CD4-positive, alpha-beta T cell treated with Interleukin-4 for 4 hours (primary cell): ENCODE measurements at regions not wholly inside any gene's neighbourhood (a gene's known extent, or its start where the extent isn't known, plus 50 kb on each side); places are given as distances from the start of the nearest gene placed in this dataset.

ENCODE experiments used
- DNase-seq: peaks from one replicate; pipeline ENCODE4 v3.0.0-alpha.2; 2020

DNA sequence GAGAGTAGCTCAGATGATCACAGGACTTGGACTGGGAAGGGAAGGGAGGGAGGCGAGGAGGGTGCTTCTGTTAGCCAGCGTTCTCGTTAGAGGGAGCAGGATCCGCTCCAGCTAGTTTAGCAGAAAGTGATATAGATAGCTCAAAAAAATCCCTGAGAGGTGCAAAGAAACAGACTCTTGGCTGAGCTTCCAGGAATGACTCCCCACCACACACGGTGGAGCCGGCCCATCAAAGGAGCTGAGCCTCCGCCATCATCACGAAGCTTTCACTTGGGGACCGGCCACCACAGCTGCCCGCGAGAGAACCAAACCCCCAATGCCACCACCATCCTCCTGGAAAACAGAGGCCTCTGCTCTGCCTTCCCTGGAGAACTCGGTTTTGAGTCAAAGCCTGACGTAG lies 124.6 kb upstream of the BCL2L14 start:
- no peak for DNase-seq

DNA sequence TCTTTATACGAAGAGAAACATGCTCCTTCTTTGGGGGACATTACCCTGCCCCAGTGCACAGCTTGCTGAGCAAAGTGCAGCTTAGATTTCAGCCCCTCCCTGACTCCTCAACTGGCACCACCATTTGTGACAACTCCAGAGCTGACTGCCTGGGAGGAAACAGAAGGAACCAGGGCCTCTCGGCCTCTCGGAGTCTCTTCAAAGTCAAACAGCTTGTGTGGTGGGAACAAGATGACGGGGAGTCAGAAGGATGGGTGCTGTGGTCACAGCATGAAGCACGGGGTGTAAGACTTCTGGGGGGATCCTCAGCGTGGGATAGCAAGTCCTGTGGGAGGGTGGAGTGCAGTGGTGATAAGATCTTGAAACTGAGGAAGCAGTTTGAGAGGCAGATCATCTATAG lies 123.5 kb upstream of the BCL2L14 start:
- DNase-seq = no peak

DNA sequence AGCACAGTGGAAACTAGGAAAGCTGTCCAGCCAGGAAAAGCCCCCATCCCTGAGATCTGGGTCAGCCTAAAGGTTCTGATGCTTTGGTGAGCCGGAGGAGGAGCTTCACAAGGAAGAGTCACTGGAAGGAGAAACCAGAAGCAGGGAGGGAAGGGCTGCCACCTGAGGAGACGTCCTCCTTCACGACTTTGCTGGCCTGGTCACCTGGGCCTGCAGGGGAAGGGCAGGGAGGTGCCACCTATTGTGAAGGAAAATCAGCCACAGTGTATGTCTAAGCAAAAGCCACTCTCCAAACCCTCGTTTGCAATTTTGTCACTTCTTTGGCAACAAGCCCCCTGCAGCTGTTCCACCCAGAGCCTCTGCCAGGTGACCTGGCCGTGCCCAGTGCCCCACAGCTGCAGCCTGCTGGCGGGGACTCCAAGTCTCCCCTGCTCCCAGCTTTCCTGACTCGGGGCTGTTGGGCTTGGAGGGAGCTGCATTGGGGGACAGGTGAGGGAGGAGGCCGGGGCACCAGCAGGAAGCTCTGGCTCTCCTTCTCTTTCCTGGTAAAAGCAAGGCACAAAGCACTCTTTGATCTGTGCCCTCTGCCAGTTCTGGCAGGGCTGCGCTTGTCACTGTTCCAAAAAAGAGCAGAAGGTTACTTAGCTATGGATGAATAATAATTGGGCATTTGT lies 120.9 kb upstream of the BCL2L14 start:
- DNase-seq = no peak

DNA sequence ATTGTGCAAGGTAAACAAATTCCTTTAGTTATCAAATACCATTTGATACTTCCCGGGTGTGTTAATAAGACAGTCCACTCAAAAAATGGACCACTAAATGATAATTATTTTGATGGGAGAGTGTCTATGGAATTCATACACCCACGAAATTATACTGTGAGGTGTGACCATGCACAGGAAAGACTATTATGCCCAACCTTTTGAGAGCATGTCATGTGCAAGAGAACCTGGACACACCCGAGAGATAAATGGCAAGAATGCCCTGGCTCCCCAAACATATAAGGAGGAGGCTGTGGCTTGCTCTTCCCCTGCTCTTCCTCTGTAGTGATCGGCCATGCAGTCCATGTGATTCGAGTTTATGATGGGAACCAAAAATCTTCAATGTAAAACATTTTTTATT lies 119.5 kb upstream of the BCL2L14 start:
- no peak for DNase-seq

DNA sequence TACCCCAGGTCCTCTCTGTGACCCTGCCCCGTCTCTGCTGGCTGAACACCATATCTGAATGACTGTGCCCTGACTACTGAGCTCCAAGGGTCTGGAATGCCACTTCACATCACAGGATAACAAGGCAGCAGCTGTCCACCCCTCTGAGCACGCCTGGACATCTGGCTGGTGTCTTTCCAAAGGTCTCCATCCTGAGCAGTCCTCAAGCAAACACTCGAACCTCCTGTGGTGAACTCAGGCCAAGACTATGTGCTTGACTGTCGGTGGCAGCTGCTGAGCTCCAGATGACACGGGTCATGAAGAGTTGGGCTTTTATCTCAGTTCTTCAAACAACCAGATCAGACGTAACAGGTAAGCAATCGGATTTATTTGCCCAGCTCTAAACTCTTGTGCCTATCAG lies 117.2 kb upstream of the BCL2L14 start:
- no peak for DNase-seq

DNA sequence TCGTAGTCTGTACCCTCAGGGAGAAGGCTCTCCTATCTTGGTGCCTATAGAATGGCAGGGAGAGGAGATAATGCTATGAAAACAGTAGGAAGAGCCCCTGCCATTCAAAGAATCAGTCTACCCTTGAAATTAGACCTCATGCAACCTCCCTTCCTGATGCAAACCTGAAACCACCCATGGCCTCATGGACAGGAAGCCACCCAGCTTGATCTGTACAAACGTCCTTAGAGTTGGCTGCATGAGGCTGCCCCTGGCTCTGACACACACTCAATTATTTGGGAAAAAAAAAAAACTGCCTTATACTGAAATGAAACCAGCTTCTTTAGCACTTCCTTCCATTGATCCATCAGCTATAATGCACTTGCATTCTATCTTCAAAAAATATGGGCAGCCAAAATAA lies 116.6 kb upstream of the BCL2L14 start:
- DNase-seq = no peak

DNA sequence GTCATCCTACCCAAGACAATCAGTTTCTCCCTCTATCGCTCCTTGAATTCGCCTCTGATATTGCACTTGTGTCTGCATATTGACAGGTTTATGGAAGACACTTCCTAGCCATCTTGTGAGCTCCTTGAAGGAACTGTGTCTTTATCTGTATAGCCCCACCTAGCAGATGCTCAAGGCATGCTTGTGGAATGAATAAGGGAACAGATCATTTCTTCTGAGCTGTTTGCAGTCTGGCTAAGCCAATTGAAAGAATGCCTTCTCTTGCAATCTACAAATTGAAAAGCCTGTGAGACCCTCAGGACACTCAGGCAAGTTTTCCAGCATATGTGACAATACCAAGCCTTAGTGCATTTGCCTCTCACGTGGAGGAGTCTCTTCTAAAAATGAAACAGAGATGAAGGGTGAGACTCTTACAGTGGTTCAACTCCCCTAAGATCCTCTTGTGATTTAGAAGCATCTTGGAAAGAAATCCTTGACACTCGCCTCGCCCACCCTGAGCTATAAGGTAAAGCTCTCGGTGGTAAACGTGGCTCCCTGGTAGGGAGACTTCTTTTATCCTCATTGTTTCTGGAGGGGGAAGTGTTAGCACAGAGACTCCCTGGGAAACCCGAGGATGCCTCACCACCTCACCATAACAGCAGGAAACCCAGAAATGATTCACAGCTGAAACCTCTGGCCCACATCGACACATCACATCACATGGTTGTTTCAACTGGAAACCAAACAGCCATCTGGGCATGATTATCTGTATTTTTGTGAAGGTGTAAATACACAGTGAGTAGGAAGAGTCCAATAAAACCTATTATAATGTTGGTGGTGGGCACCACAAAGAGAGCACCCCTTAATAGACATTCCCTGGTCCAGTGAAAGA lies 112.3 kb upstream of the BCL2L14 start:
- peak; percentile 43 for DNase-seq

DNA sequence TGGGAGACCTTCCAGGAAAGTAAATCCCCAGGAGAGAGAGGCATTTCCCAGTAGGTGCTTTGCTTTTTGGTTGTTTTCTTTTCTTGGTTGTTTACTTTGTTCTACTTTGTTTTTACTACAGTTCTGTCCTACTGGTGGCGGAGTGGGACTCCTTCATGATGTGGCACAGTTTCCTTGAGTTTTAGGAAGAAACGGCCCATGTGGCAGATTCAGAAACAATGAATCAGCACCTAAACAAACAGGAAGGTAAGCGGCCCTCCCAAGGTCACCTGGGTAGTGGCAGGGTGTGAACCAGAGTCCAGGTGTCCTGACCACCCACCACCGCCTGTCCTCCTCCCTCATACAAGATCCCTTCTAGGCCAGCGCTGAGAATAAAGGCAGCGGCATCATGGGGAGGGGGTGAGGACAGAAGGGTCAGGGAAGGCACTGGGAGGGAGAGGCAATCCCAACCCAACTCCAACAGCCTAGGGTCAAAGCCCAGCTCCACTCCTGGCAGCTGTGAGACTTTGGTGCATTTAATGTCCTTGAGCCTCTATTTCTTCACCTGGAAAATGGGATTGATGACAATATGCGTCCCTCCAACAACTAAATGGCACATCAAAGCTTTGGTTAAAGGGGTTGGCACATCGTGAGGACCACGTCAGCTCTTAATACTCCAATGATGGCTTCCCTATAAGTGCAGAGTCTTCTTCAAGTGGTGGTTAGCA lies 111.5 kb upstream of the BCL2L14 start:
- no peak for DNase-seq

DNA sequence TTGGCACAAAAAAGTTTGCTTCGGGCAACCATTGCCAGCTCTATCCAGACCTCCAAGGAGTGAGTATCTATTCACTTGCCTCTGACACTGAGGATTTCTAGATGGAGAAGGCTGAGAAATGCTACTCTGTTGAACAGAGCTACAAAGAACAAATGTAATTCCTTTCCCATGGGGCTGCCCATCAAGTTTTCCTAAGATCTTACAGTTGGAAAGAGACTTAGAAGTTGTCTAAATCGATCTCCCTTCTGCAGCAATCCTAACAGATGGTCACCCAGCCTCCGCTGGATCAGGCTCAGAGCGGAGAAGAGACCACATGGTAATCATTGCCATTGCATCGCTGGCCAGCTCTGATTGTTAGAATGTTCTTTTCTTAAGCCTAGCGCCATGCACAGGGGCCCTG lies 110.1 kb upstream of the BCL2L14 start:
- no peak for DNase-seq

DNA sequence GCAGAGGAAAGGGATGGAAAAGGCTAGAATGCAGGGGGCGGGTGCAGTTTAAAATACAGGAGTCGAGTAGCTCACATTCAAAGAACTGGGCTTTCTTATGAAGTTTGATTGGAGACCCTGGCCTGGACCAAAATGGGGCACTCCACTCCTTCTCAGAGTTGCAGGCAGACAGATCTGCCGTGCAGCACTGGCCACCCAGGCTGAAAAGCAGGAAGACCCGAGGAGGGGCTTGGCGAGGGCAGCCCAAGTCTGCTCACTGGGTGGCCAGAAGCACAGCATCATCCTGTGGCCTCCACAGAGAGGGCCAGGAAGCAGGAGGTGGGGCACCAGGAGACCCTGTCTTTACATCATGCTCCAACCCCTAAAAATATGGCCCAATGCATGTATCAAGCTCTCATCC lies 109.1 kb upstream of the BCL2L14 start:
- DNase-seq = no peak

DNA sequence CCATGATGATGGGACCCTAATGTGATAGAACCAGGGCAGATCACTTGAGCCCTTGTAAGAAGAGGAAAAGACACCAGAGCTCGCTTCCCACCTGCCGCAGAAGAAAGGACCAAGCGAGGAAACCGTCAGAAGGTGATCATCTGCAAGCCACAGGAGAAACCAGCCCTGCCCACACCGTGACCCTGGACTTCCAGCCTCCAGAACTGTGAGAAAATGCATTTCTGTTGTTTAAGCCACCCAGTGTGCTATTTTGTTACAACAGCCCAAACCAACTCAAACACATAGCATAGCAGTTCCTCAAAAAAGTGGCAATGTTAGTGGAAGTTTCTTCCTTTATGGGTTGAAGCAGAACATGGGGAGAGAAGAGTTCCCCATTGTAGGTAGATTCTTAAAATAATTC lies 107.9 kb upstream of the BCL2L14 start:
- DNase-seq = no peak

DNA sequence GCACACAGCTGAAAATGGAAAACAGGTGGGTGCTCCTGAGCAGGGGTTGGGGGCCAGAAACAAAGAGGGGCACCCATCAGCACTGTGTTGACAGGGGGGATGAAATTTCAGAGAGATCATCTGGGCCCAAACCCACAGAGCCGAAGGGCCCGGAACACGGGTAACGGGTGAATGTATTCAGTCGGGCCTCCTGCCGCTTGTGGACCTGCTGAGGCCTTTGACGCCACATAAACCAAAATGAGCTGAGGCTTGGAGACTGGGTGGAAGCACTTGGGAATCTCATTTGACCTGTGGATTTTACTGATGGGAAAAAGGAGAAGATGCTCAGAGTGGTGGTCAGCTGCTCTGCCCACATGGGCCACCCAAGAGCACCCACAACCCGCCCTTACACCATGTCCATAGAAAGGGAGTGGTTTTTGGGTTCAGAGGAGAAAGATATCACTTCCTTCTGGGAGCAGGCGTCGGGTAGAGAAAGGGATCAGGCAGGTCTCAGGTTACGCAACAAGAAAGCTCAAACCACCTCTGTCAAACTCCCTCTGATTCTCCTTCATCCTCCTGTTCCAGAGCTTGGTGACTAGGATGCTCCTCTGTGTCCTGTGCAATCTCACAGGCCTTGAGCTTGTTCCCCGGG lies 106.8 kb upstream of the BCL2L14 start:
- no peak for DNase-seq

DNA sequence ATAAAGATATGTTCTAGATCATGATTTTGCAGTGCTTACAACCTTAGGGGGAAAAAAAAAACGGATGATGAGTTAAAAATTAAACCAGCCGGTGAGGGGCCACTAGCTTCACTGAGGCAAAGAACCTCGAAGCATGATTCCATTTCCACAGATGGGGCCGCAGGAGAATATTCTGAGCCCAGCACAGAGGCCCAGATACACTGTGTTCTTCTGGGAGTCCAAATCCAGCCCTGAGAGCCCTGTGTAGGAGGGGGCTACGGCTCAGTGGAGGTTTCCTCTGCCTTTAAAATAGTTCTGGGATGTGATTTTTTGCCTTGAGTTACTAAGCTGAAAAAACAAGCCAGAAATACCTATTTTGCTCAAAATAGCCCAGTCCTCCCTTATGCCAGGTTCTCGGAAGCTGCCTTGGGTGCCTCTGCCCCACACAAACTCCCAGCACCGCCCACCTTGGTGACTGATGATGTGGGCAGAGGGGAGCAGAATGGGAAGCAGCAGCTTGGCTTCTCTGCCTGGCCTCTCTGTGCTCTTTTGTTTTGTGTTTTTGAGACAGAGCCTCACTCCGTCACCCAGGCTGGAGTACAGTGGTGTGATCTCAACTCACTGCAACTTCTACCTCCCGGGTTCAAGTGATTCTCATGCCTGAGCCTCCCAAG lies 105.4 kb upstream of the BCL2L14 start:
- no peak for DNase-seq

DNA sequence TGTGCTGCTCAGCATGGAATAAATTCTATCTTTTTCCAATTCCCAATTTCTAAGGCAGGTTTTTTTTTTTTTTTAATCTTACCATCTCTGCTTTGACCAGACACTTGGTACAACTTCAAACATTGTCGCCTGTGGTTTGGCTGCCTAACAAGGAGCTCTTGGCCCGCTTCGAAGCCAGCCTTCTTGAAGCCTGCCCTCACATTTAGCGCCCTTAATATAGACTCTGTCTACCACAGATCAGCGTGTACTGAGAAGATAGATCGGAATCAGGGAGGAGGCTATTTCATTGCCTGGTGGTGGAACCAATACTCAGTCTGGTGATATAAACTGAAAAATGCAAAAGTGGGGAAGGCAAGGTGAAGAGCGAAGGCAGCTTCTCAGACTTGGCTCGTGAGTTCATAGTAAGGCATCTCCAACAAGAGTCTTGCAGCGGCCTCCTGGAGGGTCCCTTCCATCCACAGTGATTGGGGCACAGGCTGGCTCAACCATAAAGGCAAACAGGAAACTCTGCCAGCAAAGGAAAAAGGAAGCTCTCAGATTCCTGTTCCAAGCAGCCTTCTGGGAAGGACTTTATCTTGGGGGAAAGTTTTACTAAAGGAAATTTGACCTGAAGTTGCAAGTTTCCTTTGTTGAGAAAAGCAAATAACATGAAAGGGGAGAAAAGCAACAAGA lies 103.2 kb upstream of the BCL2L14 start:
- no peak for DNase-seq

DNA sequence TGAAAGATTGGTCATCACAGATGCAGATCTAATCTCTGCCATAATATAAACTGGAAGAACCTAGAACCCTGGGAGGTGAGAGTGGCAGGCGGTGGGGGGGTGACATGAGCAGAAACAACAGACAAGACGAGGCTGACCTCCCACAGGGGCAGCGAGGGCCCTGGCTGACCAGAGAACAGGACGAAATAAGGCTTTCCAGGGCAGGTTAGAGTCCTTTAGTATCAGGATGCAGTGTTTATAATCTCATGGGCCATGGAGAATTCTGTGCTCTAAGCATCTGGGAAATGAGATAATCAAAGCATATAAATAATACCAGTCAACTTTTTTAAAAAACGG lies 102.7 kb upstream of the BCL2L14 start:
- no peak for DNase-seq

DNA sequence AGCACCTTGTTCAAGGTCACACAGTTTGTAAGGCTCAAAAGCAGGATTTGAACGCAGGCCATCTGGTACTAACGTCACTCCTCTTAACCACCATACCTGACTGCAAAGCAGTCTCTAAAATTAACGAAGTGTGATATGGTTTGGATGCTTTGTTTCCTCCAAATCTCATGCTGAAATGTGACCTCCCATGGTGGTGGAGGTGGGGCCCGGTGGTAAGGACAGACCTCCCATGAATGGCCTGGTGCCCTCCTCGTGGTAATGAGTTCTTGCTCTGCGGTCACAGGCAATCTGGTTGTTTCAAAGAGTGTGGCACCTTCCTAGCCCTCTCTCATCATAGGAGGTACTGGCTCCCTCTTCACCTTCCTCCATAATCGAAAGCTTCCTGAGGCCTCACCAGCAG lies 102.2 kb upstream of the BCL2L14 start:
- no peak for DNase-seq

DNA sequence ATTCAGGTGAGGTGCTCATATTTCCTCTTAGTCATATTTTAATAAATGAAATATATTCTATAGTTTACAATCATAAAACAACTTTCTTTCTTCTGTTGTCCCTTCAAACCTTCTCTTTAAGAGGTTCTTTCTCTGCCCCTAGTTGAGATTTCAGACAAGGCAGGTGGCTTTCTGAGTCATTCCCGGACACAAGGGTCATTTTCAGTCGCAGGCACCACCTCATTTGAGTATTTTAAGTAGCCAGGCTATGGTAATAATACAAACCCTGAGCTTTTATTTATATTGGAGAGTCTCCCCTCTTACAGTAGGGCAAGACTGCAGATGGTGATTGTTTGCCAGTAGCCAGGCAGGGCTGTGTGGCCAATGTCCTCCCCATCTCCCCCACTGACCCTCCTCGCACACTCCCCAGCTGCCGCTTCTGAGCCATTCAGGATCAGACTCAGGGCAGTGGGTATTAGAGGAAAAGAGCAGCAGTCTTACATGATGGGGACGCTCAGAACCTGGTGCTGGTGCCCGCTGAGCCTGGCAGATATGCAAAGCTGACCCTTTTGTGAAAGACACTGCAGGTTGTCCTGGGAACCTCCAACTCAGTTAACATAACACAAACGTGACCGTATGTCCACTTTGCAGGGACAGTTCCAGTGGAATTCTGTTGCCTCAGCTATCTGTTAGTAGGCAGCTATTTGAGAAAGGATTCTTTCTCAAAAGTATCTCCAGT lies 101.1 kb upstream of the BCL2L14 start:
- no peak for DNase-seq

DNA sequence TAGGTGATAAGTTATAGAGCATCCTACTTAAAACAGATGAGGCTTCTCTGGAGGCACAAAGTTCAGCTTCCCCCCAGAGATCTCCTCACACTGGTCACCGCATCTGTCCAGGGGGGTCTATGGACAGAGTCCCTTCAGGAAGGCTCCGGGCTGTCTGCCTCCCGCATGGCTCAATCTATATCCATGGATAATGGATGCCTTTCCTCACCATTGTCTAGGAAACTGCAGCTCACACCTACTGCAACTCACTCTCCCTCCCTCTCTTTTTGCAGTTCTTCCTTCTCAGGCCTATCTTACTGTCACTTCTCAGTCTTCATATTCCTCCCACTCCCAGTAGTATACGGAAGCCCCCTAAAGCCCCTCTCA lies 100.6 kb upstream of the BCL2L14 start:
- DNase-seq = no peak

DNA sequence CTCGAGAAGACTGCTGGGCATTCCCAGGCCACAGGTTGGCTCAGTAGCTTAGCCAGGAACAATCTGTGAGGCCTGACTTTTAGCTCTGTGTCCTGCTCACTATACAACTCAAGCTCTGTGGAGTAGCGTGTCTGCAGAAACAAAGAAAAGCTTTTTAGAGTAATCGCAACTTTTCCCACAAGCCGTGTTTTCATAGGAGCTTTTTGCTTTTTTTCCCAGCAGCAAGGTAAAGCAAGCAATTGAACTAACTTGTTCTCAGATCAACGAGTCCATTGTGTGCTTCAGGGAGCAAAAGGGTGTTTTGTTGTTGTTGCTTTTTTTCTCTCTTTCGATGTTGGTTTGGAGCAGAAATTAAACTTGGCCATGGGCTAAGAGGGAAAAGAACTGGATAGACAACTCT lies 97.3 kb upstream of the BCL2L14 start:
- DNase-seq = no peak

DNA sequence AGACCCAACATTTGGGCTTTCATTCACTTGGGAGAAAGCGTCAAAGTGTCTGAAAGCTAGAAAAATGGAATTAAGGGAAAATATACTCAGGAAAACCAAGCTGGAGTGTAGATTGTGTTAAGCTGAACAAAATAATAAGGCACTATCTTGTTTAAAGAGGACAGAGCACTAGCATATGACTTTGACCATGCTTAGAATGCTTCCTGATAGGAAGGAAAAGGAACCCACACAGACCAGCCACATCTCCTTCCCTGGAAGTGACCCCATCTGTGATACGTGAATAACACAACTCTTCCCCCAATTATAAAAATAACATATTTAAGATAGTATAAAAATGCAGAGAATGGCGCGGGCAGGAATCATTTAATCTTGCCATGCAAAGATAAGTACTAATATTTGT lies 94.7 kb upstream of the BCL2L14 start:
- DNase-seq = no peak

DNA sequence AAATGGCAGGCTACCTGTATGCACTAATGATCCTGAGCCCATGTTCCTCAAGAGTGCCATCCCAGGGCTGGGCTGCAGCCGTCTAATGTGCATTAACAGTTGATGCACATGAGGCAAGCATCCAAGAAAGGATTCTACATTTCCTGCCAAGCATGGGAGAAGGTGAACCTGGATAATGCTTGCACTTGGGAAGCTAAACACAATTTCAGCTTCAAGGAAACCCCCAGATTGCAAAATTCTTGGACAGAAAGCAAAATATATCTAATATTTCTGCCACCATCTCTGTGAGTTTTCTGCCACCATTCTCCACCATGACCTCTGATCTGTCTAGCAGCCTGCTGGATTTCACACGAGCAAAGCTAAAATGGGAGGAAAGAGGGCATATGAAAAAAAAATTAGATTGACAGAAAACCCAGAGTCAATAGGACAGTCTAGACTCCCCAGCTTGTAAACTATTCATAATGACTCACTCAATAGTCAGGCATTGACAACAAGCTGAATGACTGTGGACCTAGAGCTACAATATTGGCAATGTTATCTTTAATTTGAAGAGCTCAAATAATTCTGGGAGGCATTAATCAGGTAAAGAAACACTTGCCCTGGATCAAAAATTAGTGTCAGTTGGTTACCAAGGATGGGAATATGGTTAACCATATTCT lies 91.9 kb upstream of the BCL2L14 start:
- peak; percentile 43 for DNase-seq
